ENCODE measurements at regions not wholly inside any gene's neighbourhood (a gene's known extent, or its start where the extent isn't known, plus 50 kb on each side); places are given as distances from the start of the nearest gene placed in this dataset.

DNA sequence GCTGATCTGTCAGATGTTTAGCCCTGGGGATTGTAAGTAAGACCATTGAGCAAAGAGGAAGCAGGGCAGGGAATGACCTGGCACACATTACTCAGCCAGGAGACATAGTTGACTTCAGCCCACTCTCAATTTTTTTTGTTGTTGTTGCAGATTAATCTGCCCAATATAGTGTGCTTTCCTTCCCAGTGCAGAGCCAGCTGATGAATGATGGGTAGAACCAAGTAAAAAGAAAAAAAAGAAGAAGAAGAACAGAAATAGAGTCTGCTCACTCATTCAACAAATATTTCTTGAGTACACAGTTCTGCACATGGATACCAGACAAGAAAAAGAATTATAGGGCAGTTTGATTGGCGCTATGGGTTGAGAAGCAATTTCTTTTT, 292.7 kb downstream of the ETS1 start:
- TF ChIP-seq CTCF (IDR thresholded peaks at IDR 0.05): no peak
- no peak for TF ChIP-seq EZH2 (IDR thresholded peaks at IDR 0.05; ENCODE audit: borderline replicate concordance, insufficient read depth, low read depth, low read length, poor library complexity, severe bottlenecking)

Data from B cell (primary cell).